Body of pancreas (tissue), 4 donors: ENCODE measurements at regions not wholly inside any gene's neighbourhood (a gene's known extent, or its start where the extent isn't known, plus 50 kb on each side); places are given as distances from the start of the nearest gene placed in this dataset.

Source experiments
- CTCF ChIP-seq, 7 experiments: fragments of 450-650 bp in 4 of 7; fragments of 200-600 bp in 3 of 7; sonication (generic) in 3 of 7; IDR thresholded peaks; one replicate each; pipeline ENCODE4 v1.5.1; 2016 to 2019; ENCODE audit warnings: antibody characterized with exemption in 7 of 7
- POLR2A ChIP-seq, 3 donors: fragments of 450-650 bp; IDR thresholded peaks; one replicate each; pipeline ENCODE4 v1.6.1; 2016; ENCODE audit warnings: antibody characterized with exemption in 3 of 3, mild to moderate bottlenecking in 2 of 3

DNA sequence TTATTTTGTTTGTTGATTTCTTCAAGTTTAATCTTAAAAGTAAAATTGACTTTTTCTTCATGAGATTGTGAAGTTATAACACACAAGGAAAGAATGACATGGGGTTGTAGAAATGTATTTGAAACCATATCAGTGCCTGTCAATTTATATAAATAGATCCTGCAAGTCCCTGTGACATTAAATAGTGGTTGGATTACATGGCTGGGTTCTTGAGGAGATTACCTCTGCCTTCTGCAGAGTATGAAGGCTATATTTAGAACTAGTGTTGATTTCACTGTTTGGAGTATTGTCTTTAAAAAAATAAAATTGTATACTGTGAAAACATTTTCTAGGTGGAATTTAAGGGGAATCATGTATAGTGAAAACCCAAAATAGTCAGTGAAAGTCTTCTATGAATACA lies 385.8 kb upstream of the SMIM30 start:
- TF ChIP-seq CTCF (IDR thresholded peaks at IDR 0.05) (no peak), POLR2A (IDR thresholded peaks at IDR 0.05) (no peak)
